ENCODE measurements at regions not wholly inside any gene's neighbourhood (a gene's known extent, or its start where the extent isn't known, plus 50 kb on each side); places are given as distances from the start of the nearest gene placed in this dataset.

- Histone ChIP-seq H3K36me3 (no peaks in the 10 kb centered on the region), H3K27ac (replicated peaks) (no peak overlapping the region), H3K4me1 (no peaks in the 10 kb centered on the region), H3K9me3 (replicated peaks) (no peaks in the 10 kb centered on the region), H3K27me3 (ENCODE audit: low read depth) (no peaks in the 10 kb centered on the region), H3K4me3 (no peak overlapping the region)
- TF ChIP-seq CTCF (IDR thresholded peaks at IDR 0.05; ENCODE audit: borderline replicate concordance) = no peak
- no peak for DNase-seq
- intact Hi-C loops (cut with micrococcal nuclease) = no loop called here
Measured at GRCh38 chr4:72627723-72628122, 58.7 kb upstream of the ADAMTS3 start.

Measured in left ventricle myocardium inferior (tissue), 1 donor.